Smooth muscle cell (in vitro differentiated cells): ENCODE measurements at regions not wholly inside any gene's neighbourhood (a gene's known extent, or its start where the extent isn't known, plus 50 kb on each side); places are given as distances from the start of the nearest gene placed in this dataset.

Experiments
- DNase-seq: peaks from one replicate; lab custom pipeline; 2025; ENCODE audit not compliant: unreplicated experiment; lab: John Stamatoyannopoulos, UW
- H2AFZ ChIP-seq: fragments of 200-600 bp; sonication (generic); 2 replicates; pipeline ENCODE4 v1.6.0; 2016; ENCODE audit warnings: antibody characterized with exemption, low read depth, mild to moderate bottlenecking
- H3F3A ChIP-seq: fragments of 200-600 bp; sonication (generic); 2 replicates; pipeline ENCODE4 v1.6.0; 2017; ENCODE audit warnings: antibody characterized with exemption, low read depth
- H3K27ac ChIP-seq: fragments of 200-600 bp; sonication (generic); 2 replicates; pipeline ENCODE4 v1.5.1; 2016; ENCODE audit warnings: low read depth, mild to moderate bottlenecking
- H3K27me3 ChIP-seq: fragments of 200-600 bp; sonication (generic); 2 replicates; pipeline ENCODE4 v1.6.1; 2016; ENCODE audit warnings: low read depth, mild to moderate bottlenecking
- H3K36me3 ChIP-seq: fragments of 200-600 bp; sonication (generic); 2 replicates; pipeline ENCODE4 v1.5.1; 2016; ENCODE audit warnings: low read depth
- H3K4me1 ChIP-seq: fragments of 200-600 bp; sonication (generic); 2 replicates; pipeline ENCODE4 v1.5.1; 2016; ENCODE audit warnings: low read depth
- H3K4me2 ChIP-seq: fragments of 200-600 bp; sonication (generic); 2 replicates; pipeline ENCODE4 v1.6.0; 2016; ENCODE audit warnings: mild to moderate bottlenecking
- H3K4me3 ChIP-seq: fragments of 200-600 bp; sonication (generic); 2 replicates; pipeline ENCODE4 v1.5.1; 2016; ENCODE audit warnings: mild to moderate bottlenecking
- H3K79me2 ChIP-seq: fragments of 200-600 bp; sonication (generic); 2 replicates; pipeline ENCODE4 v1.6.0; 2016; ENCODE audit warnings: low read depth, mild to moderate bottlenecking
- H3K9ac ChIP-seq: fragments of 200-600 bp; sonication (generic); 2 replicates; pipeline ENCODE4 v1.6.0; 2016; ENCODE audit warnings: low read depth
- H3K9me3 ChIP-seq: fragments of 200-600 bp; sonication (generic); replicated peaks from 2 replicates; pipeline ENCODE4 v1.5.1; 2016; ENCODE audit warnings: low read depth
- H4K20me1 ChIP-seq: fragments of 200-600 bp; sonication (generic); 2 replicates; pipeline ENCODE4 v1.6.0; 2016; ENCODE audit warnings: low read depth
- CTCF ChIP-seq: fragments of 200-600 bp; sonication (generic); IDR thresholded peaks from 2 replicates; pipeline ENCODE4 v1.5.1; 2017; ENCODE audit warnings: borderline replicate concordance, mild to moderate bottlenecking, antibody characterized with exemption; ENCODE audit not compliant: insufficient read depth, poor library complexity, severe bottlenecking
- WGBS: methylation state at CpG from one replicate; pipeline ENCODE4 v1.1.7; 2016; ENCODE audit warnings: low lambda C conversion rate; 5-methylcytosine and 5-hydroxymethylcytosine counted together

GRCh38 chr14:76923431-76924370 lies 97.5 kb downstream of the LRRC74A start:
- Histone ChIP-seq H4K20me1 (no peaks in the 10 kb centered on the region), H3K27ac (peak overlapping the region; percentile 100), H3K9ac (peak overlapping the region; percentile 74), H2AFZ (no peak overlapping the region), H3K79me2 (no peaks in the 10 kb centered on the region), H3K27me3 (no peaks in the 10 kb centered on the region), H3K4me1 (peaks cover 54% of the 10 kb centered on the region), H3K4me2 (peak overlapping the region; percentile 71), H3K9me3 (no peaks in the 10 kb centered on the region), H3K4me3 (no peak overlapping the region), H3F3A (peaks cover 31% of the 10 kb centered on the region), H3K36me3 (no peaks in the 10 kb centered on the region)
- no peak for TF ChIP-seq CTCF
- DNase-seq: no peak
- WGBS: 64% methylated on average over 22 of the region's 22 CpGs

- peak overlapping the region; percentile 71 for H3K4me2 ChIP-seq
- TF ChIP-seq CTCF: no peak
- peak overlapping the region; percentile 100 for H3K27ac ChIP-seq
- DNase-seq: no peak
- H2AFZ ChIP-seq: peak overlapping the region; percentile 67
- no peak overlapping the region for H3K4me3 ChIP-seq
- no peaks in the 10 kb centered on the region for H4K20me1 ChIP-seq
- H3K4me1 ChIP-seq: peaks cover 65% of the 10 kb centered on the region
- no peaks in the 10 kb centered on the region for H3K36me3 ChIP-seq
- no peaks in the 10 kb centered on the region for H3K79me2 ChIP-seq
- H3K9me3 ChIP-seq: no peaks in the 10 kb centered on the region
- 3% methylated on average over 5 of the region's 12 CpGs for WGBS
- peak overlapping the region; percentile 74 for H3K9ac ChIP-seq
- H3F3A ChIP-seq: peaks cover 42% of the 10 kb centered on the region
- H3K27me3 ChIP-seq: no peaks in the 10 kb centered on the region
These were observed 96.4 kb downstream of the LRRC74A start for GRCh38 chr14:76922584-76922983.

- Histone ChIP-seq H3K27me3 (no peaks in the 10 kb centered on the region), H2AFZ (no peak overlapping the region), H3K9ac (no peak overlapping the region), H3F3A (peaks cover 46% of the 10 kb centered on the region), H3K27ac (peak overlapping the region; percentile 100), H3K9me3 (no peaks in the 10 kb centered on the region), H3K36me3 (no peaks in the 10 kb centered on the region), H3K4me3 (no peak overlapping the region), H3K4me2 (peak overlapping the region; percentile 13), H4K20me1 (no peaks in the 10 kb centered on the region), H3K4me1 (peaks cover 68% of the 10 kb centered on the region), H3K79me2 (no peaks in the 10 kb centered on the region)
- no peak for DNase-seq
- over 99% methylated on average over 4 of the region's 5 CpGs for whole genome bisulfite sequencing
- TF ChIP-seq CTCF: no peak
These were observed 95.9 kb downstream of the LRRC74A start for GRCh38 chr14:76922092-76922491.

- Histone ChIP-seq H3K27me3 (no peaks in the 10 kb centered on the region), H3K79me2 (no peaks in the 10 kb centered on the region), H3K36me3 (no peaks in the 10 kb centered on the region), H3K4me1 (peaks cover 64% of the 10 kb centered on the region), H2AFZ (no peak overlapping the region), H3K9ac (peak overlapping the region; percentile 96), H4K20me1 (no peaks in the 10 kb centered on the region), H3K4me2 (peak overlapping the region; percentile 77), H3K27ac (peak overlapping the region; percentile 100), H3F3A (peaks cover 52% of the 10 kb centered on the region), H3K9me3 (no peaks in the 10 kb centered on the region), H3K4me3 (no peak overlapping the region)
- WGBS: 80% methylated on average over 4 of the region's 4 CpGs
- no peak for DNase-seq
- no peak for TF ChIP-seq CTCF
These were observed 94.8 kb downstream of the LRRC74A start for GRCh38 chr14:76921088-76921399.
